LHCN-M2 (cell line): ENCODE measurements at regions not wholly inside any gene's neighbourhood (a gene's known extent, or its start where the extent isn't known, plus 50 kb on each side); places are given as distances from the start of the nearest gene placed in this dataset.
"Not testable (repeated sequence)": the region's sequence is repeated elsewhere in the genome, so short reads cannot be mapped to it uniquely, and the experiment has no call there.

ENCODE experiments used
- DNase-seq: peaks from one replicate; pipeline ENCODE4 v3.0.0-alpha.2; 2012; ENCODE audit warnings: low read depth

- DNase-seq: peak; percentile 42
Observed at GRCh38 chr6:144395014-144395413, 109.9 kb downstream of the UTRN start.

- no peak for DNase-seq
Observed at GRCh38 chr6:144395826-144396225, 110.7 kb downstream of the UTRN start.

DNA sequence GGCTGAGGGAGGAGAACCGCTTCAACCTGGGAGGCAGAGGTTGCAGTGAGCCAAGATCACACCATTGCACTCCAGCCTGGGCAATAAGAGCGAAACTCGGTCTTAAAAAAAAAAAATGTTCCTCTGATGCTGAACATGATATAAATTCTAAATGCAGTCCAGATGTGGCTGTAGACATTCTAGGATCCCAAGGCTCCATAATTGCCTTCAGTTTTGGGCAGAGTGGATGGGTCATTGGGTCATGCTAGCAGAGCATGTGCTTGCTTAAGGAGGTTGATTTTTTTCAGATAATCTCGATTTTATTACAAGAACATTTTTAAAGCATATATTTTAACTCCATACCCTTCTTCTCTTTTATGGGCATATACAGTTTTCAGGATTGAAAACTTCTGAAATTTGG lies 112.0 kb downstream of the UTRN start:
- no peak for DNase-seq

DNA sequence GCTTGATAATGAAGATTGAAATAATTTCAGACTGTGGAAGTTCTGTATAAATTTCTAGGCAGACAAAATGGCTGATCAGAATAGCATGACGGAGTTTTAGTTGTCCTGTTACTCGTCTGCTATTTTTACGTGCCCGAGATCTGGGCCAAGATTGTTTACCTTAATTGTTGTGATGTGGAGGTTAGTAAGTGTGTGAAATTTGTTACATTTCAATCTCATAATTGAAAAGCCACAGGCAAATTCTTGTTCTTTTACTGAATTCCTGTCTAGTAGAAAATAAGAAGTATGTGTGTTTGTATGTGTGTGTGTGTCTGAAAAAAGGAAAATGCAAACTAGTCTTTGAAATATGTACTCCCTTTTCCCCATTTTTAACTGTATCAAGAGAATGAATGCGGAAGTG lies 115.2 kb downstream of the UTRN start:
- no peak for DNase-seq

- no peak for DNase-seq
Observed at GRCh38 chr6:144401736-144402733, 116.9 kb downstream of the UTRN start.

GRCh38 chr6:144402750-144403149 lies 117.6 kb downstream of the UTRN start:
- DNase-seq: no peak

DNA sequence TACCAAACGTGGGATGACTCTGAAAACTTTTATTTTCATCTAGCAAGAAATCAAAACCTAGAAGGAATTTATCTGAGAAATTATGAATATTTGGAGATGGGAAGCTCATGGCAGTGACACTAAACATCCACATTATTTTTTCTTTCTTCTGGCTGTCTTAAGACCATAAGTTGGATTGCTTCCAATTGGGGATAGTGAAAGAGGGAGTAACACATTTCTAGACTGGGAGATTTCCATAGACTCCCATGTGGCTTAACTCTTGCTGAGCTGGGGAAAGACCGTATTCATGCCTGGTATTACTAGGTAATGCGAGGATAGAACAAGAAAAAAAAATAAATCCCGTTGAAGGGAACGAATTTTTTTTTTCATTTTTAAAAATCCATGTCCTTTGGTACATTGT lies 120.0 kb downstream of the UTRN start:
- no peak for DNase-seq

- DNase-seq: no peak
Observed at GRCh38 chr6:144406796-144407195, 121.7 kb downstream of the UTRN start.

- DNase-seq: peak; percentile 56
Observed at GRCh38 chr6:144408161-144408560, 123.0 kb downstream of the UTRN start.

DNA sequence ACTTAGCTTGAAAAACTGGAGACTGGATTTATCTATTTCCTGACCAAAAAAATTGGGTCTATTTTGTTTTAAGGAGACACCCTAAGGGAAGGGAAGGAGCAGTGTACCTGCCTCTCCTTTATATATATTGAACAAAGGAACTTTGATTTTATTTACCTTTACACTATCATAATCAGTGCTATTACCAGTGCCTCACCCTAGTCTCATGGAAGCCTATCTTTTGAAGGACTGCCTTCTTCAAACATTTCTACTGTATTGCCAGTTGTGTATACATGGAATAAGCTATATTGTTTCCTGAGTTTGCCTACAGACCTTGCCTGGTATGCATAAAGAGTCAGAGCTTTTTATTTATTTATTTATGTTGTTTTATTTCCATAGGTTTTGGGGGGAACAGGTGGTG lies 124.9 kb downstream of the UTRN start:
- no peak for DNase-seq

GRCh38 chr6:144410574-144410973 lies 125.4 kb downstream of the UTRN start:
- DNase-seq: not testable (repeated sequence)

DNA sequence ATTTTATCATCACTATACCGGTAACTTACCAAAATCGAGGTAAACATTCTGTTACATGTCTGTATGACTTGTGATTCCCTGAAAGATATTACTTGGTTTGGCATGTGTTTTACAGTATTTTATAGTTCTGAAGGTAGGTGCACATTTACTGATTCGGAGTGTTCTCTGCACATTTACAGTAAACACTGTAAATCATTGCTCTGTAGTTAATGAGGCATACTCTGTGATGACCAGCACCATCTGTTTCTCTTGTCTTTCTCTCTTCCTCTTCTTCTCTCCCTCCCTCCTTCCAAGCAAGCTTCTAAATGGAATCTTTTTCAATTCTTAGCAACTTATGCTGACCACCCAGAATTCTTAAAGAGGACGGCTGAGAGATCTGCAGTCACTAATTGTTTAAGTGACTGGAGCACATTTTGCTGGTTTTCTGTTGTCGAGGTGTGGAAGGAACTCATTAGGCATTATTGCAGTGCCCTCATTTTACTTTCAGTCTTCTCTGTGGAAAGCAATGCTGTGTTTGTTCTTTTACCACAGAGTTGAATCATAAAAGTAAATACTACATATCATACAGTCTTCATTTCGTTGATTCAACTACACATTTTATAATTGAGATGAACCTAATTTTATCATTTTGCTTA lies 126.5 kb downstream of the UTRN start:
- peak; percentile 59 for DNase-seq

- DNase-seq: peak; percentile 51
Observed at GRCh38 chr6:144413418-144413817, 128.3 kb downstream of the UTRN start.

- DNase-seq: peak; percentile 69
Observed at GRCh38 chr6:144415014-144415413, 129.9 kb downstream of the UTRN start.

DNA sequence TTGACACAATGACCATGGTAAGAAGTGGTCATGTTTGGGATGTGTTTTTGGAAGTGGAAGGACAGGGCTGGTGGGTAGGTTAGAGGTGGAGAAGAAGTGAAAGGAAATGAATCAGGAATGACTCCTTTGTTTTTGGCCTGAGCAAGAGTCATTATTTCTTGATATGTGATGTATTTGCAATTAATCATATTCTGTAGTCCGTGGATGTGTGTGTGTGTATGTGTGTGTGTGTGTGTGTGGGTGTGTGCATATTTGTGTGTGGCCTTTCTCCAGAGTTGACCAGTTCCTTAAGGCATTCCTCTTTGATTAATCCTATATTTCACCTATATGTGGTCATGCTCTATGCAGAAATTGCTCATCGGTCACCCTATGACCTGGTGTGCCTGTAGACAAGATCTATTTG lies 130.7 kb downstream of the UTRN start:
- DNase-seq: peak; percentile 68

DNA sequence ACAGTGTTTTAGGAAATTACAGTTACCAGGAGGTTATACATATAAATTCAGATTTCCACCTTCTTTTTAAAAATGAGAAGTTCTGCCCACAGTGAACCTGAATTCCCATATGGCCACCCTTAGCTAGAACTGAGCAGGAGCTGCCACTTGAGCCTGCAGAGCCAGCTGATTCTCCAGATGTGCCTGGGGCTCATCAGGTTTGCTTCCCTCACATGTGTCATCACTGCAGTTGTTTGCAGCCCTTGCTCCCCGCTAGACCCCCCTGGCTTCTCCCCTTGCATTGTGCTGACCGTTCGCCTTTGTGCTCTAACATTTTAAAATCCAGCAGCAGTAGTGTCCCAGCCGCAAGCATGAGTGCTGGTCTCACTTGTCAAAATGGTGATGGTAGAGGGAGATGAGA lies 131.1 kb downstream of the UTRN start:
- DNase-seq: no peak

GRCh38 chr6:144416773-144417172 lies 131.6 kb downstream of the UTRN start:
- DNase-seq: peak; percentile 26

- DNase-seq: peak; percentile 61
Observed at GRCh38 chr6:144417681-144418080, 132.5 kb downstream of the UTRN start.

DNA sequence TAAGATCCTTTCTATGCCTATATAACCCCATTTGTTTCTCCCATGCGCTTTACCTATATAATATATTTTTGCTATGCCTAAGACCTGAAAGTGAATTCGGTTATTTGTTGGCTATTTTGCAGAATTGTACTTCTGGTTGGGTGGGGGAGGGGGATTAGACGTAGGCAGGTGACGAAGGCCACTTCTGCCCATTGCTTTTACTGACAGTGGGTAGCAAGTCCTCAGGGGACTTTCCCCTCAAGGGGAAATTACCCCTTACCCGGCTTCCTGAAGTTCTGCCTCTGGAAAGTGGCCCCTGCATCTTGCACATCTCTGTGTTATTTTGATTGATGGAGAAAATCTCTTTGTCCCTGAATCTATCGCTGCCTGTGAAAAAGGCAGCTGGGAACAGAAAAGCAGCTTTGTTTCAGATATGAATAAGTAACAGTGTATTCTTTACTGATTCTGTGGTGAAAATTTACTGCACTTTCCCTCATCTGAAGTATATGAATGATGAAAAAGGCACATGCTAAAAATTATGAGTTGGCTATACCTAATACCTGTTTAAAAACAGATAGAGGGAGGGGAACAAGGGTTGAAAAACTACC lies 133.9 kb downstream of the UTRN start:
- DNase-seq: no peak

DNA sequence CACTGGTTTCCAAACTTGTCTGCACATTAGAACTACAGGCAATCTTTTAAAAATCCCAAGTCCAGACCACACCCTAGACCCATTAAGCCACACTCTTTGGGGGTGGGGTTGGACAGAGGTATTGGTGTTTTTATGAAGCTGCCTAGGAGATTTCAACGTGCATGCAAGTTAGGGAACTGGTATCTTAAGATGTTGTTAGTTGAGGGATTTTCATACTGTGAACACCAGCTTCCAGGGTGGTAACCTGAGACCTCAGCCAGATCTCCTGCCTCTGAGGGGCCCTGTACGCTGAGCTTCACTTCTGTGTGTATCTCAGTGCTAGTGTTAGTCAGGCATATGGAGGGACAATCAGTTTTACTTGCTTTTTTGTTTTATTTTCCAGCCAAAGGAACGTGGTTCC lies 138.0 kb downstream of the UTRN start:
- no peak for DNase-seq

GRCh38 chr6:144429753-144430152 lies 144.6 kb downstream of the UTRN start:
- DNase-seq: no peak

GRCh38 chr6:144433446-144433845 lies 148.3 kb downstream of the UTRN start:
- not testable (repeated sequence) for DNase-seq
